Peyer's patch (tissue), 4 donors: ENCODE measurements at regions not wholly inside any gene's neighbourhood (a gene's known extent, or its start where the extent isn't known, plus 50 kb on each side); places are given as distances from the start of the nearest gene placed in this dataset.

Experiments
- DNase-seq, 3 donors: peaks; one replicate each; pipeline ENCODE4 v3.0.0-alpha.2; 2017 to 2019
- H3K27ac ChIP-seq, 4 donors: fragments of 200-600 bp; sonication (generic); one replicate each; pipeline ENCODE4 v1.5.1; 2016 to 2019
- H3K27me3 ChIP-seq, 2 donors: fragments of 200-600 bp; sonication (generic); one replicate each; pipeline ENCODE4 v1.5.1; 2019
- H3K36me3 ChIP-seq, 3 donors: fragments of 200-600 bp; sonication (generic); one replicate each; pipeline ENCODE4 v1.5.1; 2016 to 2019
- H3K4me1 ChIP-seq, 4 donors: fragments of 200-600 bp; sonication (generic); one replicate each; pipeline ENCODE4 v1.5.1; 2016 to 2019
- H3K4me3 ChIP-seq, 4 donors: fragments of 200-600 bp; sonication (generic); 1 replicate in 3 of 4; 2 replicates in 1 of 4; pipeline ENCODE4 v1.5.1; 2016 to 2019; ENCODE audit warnings: mild to moderate bottlenecking in 1 of 4
- H3K9me3 ChIP-seq, 4 donors: fragments of 200-600 bp; sonication (generic); one replicate each; pipeline ENCODE4 v1.5.1; 2016 to 2019; ENCODE audit warnings: mild to moderate bottlenecking in 1 of 4
- POLR2A ChIP-seq, 2 donors: fragments of 450-650 bp; IDR thresholded peaks; one replicate each; pipeline ENCODE4 v1.5.1; 2017; ENCODE audit warnings: antibody characterized with exemption in 2 of 2, mild to moderate bottlenecking in 2 of 2, moderate library complexity in 2 of 2
- TF ChIP-seq, protein P1 (sequence below), 6 experiments: fragments of 450-650 bp in 4 of 6; fragments of 200-600 bp in 2 of 6; sonication (generic) in 1 of 6; IDR thresholded peaks; one replicate each; pipeline ENCODE4 v1.5.1; 2017 to 2019; ENCODE audit warnings: antibody characterized with exemption in 6 of 6, mild to moderate bottlenecking in 3 of 6, moderate library complexity in 1 of 6

DNA sequence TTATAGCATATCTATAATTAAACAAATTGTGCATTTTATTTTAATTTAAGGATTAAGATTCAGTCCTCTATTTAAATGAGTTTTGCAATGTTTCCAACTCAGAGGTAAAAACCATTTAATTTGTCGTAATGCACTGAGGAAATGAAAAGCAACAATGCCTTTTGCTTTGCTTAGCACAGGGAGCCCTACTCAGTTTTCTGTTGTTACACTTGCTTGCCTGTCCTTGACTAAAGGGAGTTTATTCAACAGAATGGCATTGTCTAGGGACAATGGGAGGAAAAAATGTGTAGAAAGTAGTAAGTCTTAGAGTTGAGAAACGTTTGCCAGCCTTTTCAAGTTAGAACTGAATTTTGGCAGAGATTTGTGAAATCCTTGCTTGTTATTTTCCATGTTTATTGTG lies 734.2 kb upstream of the ANO3 start:
- Histone ChIP-seq H3K27ac (no peak overlapping the region), H3K27me3 (no peaks in the 10 kb centered on the region), H3K36me3 (no peaks in the 10 kb centered on the region), H3K4me1 (no peaks in the 10 kb centered on the region), H3K9me3 (no peaks in the 10 kb centered on the region), H3K4me3 (no peak overlapping the region)
- TF ChIP-seq, protein P1, sequence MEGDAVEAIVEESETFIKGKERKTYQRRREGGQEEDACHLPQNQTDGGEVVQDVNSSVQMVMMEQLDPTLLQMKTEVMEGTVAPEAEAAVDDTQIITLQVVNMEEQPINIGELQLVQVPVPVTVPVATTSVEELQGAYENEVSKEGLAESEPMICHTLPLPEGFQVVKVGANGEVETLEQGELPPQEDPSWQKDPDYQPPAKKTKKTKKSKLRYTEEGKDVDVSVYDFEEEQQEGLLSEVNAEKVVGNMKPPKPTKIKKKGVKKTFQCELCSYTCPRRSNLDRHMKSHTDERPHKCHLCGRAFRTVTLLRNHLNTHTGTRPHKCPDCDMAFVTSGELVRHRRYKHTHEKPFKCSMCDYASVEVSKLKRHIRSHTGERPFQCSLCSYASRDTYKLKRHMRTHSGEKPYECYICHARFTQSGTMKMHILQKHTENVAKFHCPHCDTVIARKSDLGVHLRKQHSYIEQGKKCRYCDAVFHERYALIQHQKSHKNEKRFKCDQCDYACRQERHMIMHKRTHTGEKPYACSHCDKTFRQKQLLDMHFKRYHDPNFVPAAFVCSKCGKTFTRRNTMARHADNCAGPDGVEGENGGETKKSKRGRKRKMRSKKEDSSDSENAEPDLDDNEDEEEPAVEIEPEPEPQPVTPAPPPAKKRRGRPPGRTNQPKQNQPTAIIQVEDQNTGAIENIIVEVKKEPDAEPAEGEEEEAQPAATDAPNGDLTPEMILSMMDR (IDR thresholded peaks at IDR 0.05), result no peak
- no peak for TF ChIP-seq POLR2A (IDR thresholded peaks at IDR 0.05)
- no peak for DNase-seq

DNA sequence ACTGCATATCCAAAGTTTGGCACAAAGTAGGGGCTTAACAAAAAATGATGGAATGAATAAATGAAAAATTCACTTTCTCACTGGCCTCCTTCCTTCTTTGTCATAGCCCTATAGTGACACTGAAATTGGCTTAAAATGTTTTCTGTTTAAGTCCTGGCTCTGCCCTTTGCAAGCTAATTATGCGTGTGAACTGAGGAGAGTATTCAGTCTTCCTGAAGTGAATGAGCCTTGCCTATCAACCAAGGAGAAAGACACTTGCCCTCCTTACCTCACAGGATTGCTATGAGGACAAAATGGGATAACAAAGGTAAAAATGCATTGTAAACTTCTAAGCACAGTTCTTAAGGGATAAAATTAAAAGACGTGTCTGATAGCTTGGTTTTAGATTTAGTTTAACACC lies 729.8 kb upstream of the ANO3 start:
- Histone ChIP-seq H3K9me3 (no peaks in the 10 kb centered on the region), H3K27ac (no peak overlapping the region), H3K4me3 (no peak overlapping the region), H3K4me1 (no peaks in the 10 kb centered on the region), H3K27me3 (no peaks in the 10 kb centered on the region), H3K36me3 (no peaks in the 10 kb centered on the region)
- DNase-seq, result no peak
- TF ChIP-seq, protein P1 (IDR thresholded peaks at IDR 0.05), result no peak
- TF ChIP-seq POLR2A (IDR thresholded peaks at IDR 0.05), result no peak

DNA sequence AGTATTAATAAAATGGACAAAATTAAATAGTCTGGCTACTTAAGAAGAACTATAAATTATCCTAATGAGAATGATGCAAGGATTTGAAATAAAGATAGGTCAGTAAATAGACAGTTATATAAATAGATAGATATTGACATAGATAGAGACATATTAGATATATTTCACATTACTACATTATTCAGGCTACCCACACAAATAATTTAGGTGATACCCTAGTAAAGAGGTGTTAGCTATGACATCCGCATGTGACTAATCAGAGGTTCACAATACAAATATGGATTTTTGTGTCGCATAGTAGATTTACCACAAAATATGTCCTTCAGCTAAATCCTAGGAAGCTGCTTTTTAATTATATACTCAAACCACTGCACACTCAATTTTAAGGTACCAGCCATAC lies 729.0 kb upstream of the ANO3 start:
- Histone ChIP-seq H3K9me3 (no peaks in the 10 kb centered on the region), H3K27ac (no peak overlapping the region), H3K36me3 (no peaks in the 10 kb centered on the region), H3K4me1 (no peaks in the 10 kb centered on the region), H3K4me3 (no peak overlapping the region), H3K27me3 (no peaks in the 10 kb centered on the region)
- DNase-seq, result no peak
- TF ChIP-seq POLR2A (IDR thresholded peaks at IDR 0.05), result no peak
- TF ChIP-seq, protein P1 (IDR thresholded peaks at IDR 0.05), result no peak

- Histone ChIP-seq H3K4me1 (no peaks in the 10 kb centered on the region), H3K9me3 (no peaks in the 10 kb centered on the region), H3K4me3 (no peak overlapping the region), H3K27ac (no peak overlapping the region), H3K36me3 (no peaks in the 10 kb centered on the region), H3K27me3 (no peaks in the 10 kb centered on the region)
- no peak for DNase-seq
- TF ChIP-seq, protein P1 (IDR thresholded peaks at IDR 0.05), result no peak
- no peak for TF ChIP-seq POLR2A (IDR thresholded peaks at IDR 0.05)
Measured at GRCh38 chr11:25612806-25613205, 719.1 kb upstream of the ANO3 start.

GRCh38 chr11:25613451-25613850 lies 718.5 kb upstream of the ANO3 start:
- Histone ChIP-seq H3K27me3 (no peaks in the 10 kb centered on the region), H3K27ac (no peak overlapping the region), H3K9me3 (no peaks in the 10 kb centered on the region), H3K4me3 (no peak overlapping the region), H3K36me3 (no peaks in the 10 kb centered on the region), H3K4me1 (no peaks in the 10 kb centered on the region)
- no peak for DNase-seq
- TF ChIP-seq, protein P1 (IDR thresholded peaks at IDR 0.05), result no peak
- TF ChIP-seq POLR2A (IDR thresholded peaks at IDR 0.05), result no peak

DNA sequence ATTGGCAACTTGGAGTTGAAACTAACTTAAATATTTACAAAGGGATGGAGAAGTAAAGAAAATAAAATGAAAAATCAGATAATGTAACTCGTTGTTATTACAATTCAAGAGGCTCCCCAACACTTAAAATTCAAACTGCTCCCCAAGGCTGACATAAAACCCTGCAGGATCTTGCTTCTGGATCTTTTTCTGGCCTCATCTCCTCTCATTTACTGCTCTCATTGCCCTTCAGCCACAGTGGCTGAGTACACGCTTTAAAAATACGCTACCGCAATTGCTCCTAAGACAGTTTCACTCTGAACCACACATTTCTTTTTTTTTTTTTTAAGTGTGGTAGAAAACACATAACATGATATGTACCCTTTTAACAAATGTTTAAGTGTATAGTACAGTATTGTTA lies 718.1 kb upstream of the ANO3 start:
- no peak for TF ChIP-seq POLR2A (IDR thresholded peaks at IDR 0.05)
- TF ChIP-seq, protein P1 (IDR thresholded peaks at IDR 0.05), result no peak

More for the DNA sequence above, 718.1 kb upstream of the ANO3 start:
- H3K4me3 ChIP-seq, result no peak overlapping the region
- H3K36me3 ChIP-seq, result no peaks in the 10 kb centered on the region
- H3K4me1 ChIP-seq, result no peaks in the 10 kb centered on the region
- no peaks in the 10 kb centered on the region for H3K27me3 ChIP-seq
- no peak overlapping the region for H3K27ac ChIP-seq
- no peaks in the 10 kb centered on the region for H3K9me3 ChIP-seq
- DNase-seq, result no peak
